Ascending aorta (tissue), 2 donors: ENCODE measurements at regions not wholly inside any gene's neighbourhood (a gene's known extent, or its start where the extent isn't known, plus 50 kb on each side); places are given as distances from the start of the nearest gene placed in this dataset.
"Not testable (repeated sequence)": the region's sequence is repeated elsewhere in the genome, so short reads cannot be mapped to it uniquely, and the experiment has no call there.

ENCODE experiments used
- DNase-seq, 2 donors: peaks; one replicate each; pipeline ENCODE4 v3.0.0-alpha.2; 2019; ENCODE audit warnings: low spot score in 2 of 2
- H3K27ac ChIP-seq, 2 donors: fragments of 200-600 bp; sonication (generic); one replicate each; pipeline ENCODE4 v1.5.1; 2016 to 2017; ENCODE audit warnings: mild to moderate bottlenecking in 1 of 2
- H3K27me3 ChIP-seq: fragments of 200-600 bp; sonication (generic); one replicate; pipeline ENCODE4 v1.5.1; 2017
- H3K36me3 ChIP-seq, 2 donors: fragments of 200-600 bp; sonication (generic); one replicate each; pipeline ENCODE4 v1.5.1; 2016
- H3K4me1 ChIP-seq, 2 donors: fragments of 200-600 bp; sonication (generic); one replicate each; pipeline ENCODE4 v1.5.1; 2016 to 2017; ENCODE audit warnings: mild to moderate bottlenecking in 1 of 2
- H3K4me3 ChIP-seq, 2 donors: fragments of 200-600 bp; sonication (generic); one replicate each; pipeline ENCODE4 v1.5.1; 2016 to 2017; ENCODE audit warnings: mild to moderate bottlenecking in 1 of 2
- H3K9me3 ChIP-seq, 2 donors: fragments of 200-600 bp; sonication (generic); one replicate each; pipeline ENCODE4 v1.5.1; 2016
- intact Hi-C: fragments of 100-400 bp; cut with DNase I; formaldehyde crosslinking; loops from one replicate; pipeline ENCODE4 v1.15.1; 2023
- TF ChIP-seq, protein P1 (sequence below), 3 experiments: fragments of 200-600 bp in 2 of 3; fragments of 450-650 bp in 1 of 3; sonication (generic) in 2 of 3; IDR thresholded peaks; one replicate each; pipeline ENCODE4 v1.5.1; 2016 to 2019; ENCODE audit warnings: antibody characterized with exemption in 3 of 3, mild to moderate bottlenecking in 1 of 3, moderate library complexity in 1 of 3

GRCh38 chr3:107468782-107469181 lies 54.0 kb upstream of the BBX start:
- DNase-seq, result no peak
- Histone ChIP-seq H3K9me3 (peaks cover 0 to 7% of the 10 kb centered on the region in 2 donors), H3K27ac (no peak overlapping the region), H3K4me3 (no peak overlapping the region), H3K4me1 (no peaks in the 10 kb centered on the region), H3K27me3 (no peaks in the 10 kb centered on the region), H3K36me3 (no peaks in the 10 kb centered on the region)
- TF ChIP-seq, protein P1, sequence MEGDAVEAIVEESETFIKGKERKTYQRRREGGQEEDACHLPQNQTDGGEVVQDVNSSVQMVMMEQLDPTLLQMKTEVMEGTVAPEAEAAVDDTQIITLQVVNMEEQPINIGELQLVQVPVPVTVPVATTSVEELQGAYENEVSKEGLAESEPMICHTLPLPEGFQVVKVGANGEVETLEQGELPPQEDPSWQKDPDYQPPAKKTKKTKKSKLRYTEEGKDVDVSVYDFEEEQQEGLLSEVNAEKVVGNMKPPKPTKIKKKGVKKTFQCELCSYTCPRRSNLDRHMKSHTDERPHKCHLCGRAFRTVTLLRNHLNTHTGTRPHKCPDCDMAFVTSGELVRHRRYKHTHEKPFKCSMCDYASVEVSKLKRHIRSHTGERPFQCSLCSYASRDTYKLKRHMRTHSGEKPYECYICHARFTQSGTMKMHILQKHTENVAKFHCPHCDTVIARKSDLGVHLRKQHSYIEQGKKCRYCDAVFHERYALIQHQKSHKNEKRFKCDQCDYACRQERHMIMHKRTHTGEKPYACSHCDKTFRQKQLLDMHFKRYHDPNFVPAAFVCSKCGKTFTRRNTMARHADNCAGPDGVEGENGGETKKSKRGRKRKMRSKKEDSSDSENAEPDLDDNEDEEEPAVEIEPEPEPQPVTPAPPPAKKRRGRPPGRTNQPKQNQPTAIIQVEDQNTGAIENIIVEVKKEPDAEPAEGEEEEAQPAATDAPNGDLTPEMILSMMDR (IDR thresholded peaks at IDR 0.05), result no peak
- intact Hi-C loops, result no loop called here

- H3K9me3 ChIP-seq, H3K4me3 ChIP-seq, intact Hi-C loops, H3K4me1 ChIP-seq, H3K27me3 ChIP-seq, DNase-seq, H3K36me3 ChIP-seq, H3K27ac ChIP-seq: not testable (repeated sequence)
Observed at GRCh38 chr3:107470496-107470895, 52.3 kb upstream of the BBX start.
